ENCODE measurements at regions not wholly inside any gene's neighbourhood (a gene's known extent, or its start where the extent isn't known, plus 50 kb on each side); places are given as distances from the start of the nearest gene placed in this dataset.

- Mint-ChIP-seq H3K4me1 (no peaks in the 10 kb centered on the region), H3K27ac (ENCODE audit: low read depth) (no peak overlapping the region), H3K9me3 (peaks cover 16% of the 10 kb centered on the region), H3K4me3 (no peak overlapping the region), H3K36me3 (ENCODE audit: insufficient read depth) (no peaks in the 10 kb centered on the region), H3K27me3 (peaks cover 11% of the 10 kb centered on the region)
- DNase-seq (ENCODE audit: low spot score in 2 of 2) (no peak), ATAC-seq (replicated peaks; ENCODE audit: extremely low read depth, poor library complexity, severe bottlenecking) (no peak)
These were observed 152.7 kb downstream of the SHOX2 start for GRCh38 chr3:157953565-157953964.

GRCh38 chr3:157948605-157949383, 157.4 kb downstream of the SHOX2 start:
- Mint-ChIP-seq H3K4me3 (no peak overlapping the region), H3K4me1 (no peaks in the 10 kb centered on the region), H3K36me3 (ENCODE audit: insufficient read depth) (no peaks in the 10 kb centered on the region), H3K27me3 (peaks cover 16% of the 10 kb centered on the region), H3K27ac (ENCODE audit: low read depth) (no peak overlapping the region), H3K9me3 (peaks cover 15% of the 10 kb centered on the region)
- ATAC-seq (replicated peaks; ENCODE audit: extremely low read depth, poor library complexity, severe bottlenecking) = no peak
- DNase-seq (ENCODE audit: low spot score in 2 of 2) = no peak

- Mint-ChIP-seq H3K4me3 (no peak overlapping the region), H3K4me1 (no peaks in the 10 kb centered on the region), H3K27ac (ENCODE audit: low read depth) (no peak overlapping the region), H3K9me3 (no peaks in the 10 kb centered on the region), H3K27me3 (no peaks in the 10 kb centered on the region), H3K36me3 (ENCODE audit: insufficient read depth) (no peaks in the 10 kb centered on the region)
- ATAC-seq (replicated peaks; ENCODE audit: extremely low read depth, poor library complexity, severe bottlenecking) (no peak), DNase-seq (ENCODE audit: low spot score in 2 of 2) (no peak)
These were observed 167.1 kb downstream of the SHOX2 start for GRCh38 chr3:157939166-157939565.

GRCh38 chr3:157938154-157938779, 168.0 kb downstream of the SHOX2 start:
- no peak overlapping the region for H3K27ac Mint-ChIP-seq (ENCODE audit: low read depth)
- no peak overlapping the region for H3K4me3 Mint-ChIP-seq
- no peaks in the 10 kb centered on the region for H3K9me3 Mint-ChIP-seq
- DNase-seq (ENCODE audit: low spot score in 2 of 2) (no peak), ATAC-seq (replicated peaks; ENCODE audit: extremely low read depth, poor library complexity, severe bottlenecking) (no peak)
- H3K4me1 Mint-ChIP-seq = no peaks in the 10 kb centered on the region
- no peaks in the 10 kb centered on the region for H3K36me3 Mint-ChIP-seq (ENCODE audit: insufficient read depth)
- no peaks in the 10 kb centered on the region for H3K27me3 Mint-ChIP-seq

- no peak overlapping the region for H3K4me3 Mint-ChIP-seq
- H3K27me3 Mint-ChIP-seq = no peaks in the 10 kb centered on the region
- no peak overlapping the region for H3K27ac Mint-ChIP-seq (ENCODE audit: low read depth)
- DNase-seq (ENCODE audit: low spot score in 2 of 2) (no peak), ATAC-seq (replicated peaks; ENCODE audit: extremely low read depth, poor library complexity, severe bottlenecking) (no peak)
- no peaks in the 10 kb centered on the region for H3K9me3 Mint-ChIP-seq
- H3K36me3 Mint-ChIP-seq (ENCODE audit: insufficient read depth) = no peaks in the 10 kb centered on the region
- no peaks in the 10 kb centered on the region for H3K4me1 Mint-ChIP-seq
These were observed 174.7 kb downstream of the SHOX2 start for GRCh38 chr3:157931517-157931916.

GRCh38 chr3:157930000-157930780, 176.0 kb downstream of the SHOX2 start:
- DNase-seq (ENCODE audit: low spot score in 2 of 2) (no peak), ATAC-seq (replicated peaks; ENCODE audit: extremely low read depth, poor library complexity, severe bottlenecking) (no peak)
- Mint-ChIP-seq H3K27me3 (no peaks in the 10 kb centered on the region), H3K4me1 (no peaks in the 10 kb centered on the region), H3K4me3 (no peak overlapping the region), H3K9me3 (no peaks in the 10 kb centered on the region), H3K27ac (ENCODE audit: low read depth) (no peak overlapping the region), H3K36me3 (ENCODE audit: insufficient read depth) (no peaks in the 10 kb centered on the region)

GRCh38 chr3:157926822-157927221, 179.4 kb downstream of the SHOX2 start:
- Mint-ChIP-seq H3K27me3 (no peaks in the 10 kb centered on the region), H3K4me3 (no peak overlapping the region), H3K36me3 (ENCODE audit: insufficient read depth) (no peaks in the 10 kb centered on the region), H3K9me3 (no peaks in the 10 kb centered on the region), H3K27ac (ENCODE audit: low read depth) (no peak overlapping the region), H3K4me1 (no peaks in the 10 kb centered on the region)
- ATAC-seq (replicated peaks; ENCODE audit: extremely low read depth, poor library complexity, severe bottlenecking) (no peak), DNase-seq (ENCODE audit: low spot score in 2 of 2) (no peak)

GRCh38 chr3:157922614-157923013, 183.6 kb downstream of the SHOX2 start:
- H3K9me3 Mint-ChIP-seq = peaks cover 4% of the 10 kb centered on the region
- no peak overlapping the region for H3K27ac Mint-ChIP-seq (ENCODE audit: low read depth)
- no peaks in the 10 kb centered on the region for H3K4me1 Mint-ChIP-seq
- DNase-seq (ENCODE audit: low spot score in 2 of 2) = no peak
- ATAC-seq (replicated peaks; ENCODE audit: extremely low read depth, poor library complexity, severe bottlenecking) = no peak
- H3K4me3 Mint-ChIP-seq = no peak overlapping the region
- H3K27me3 Mint-ChIP-seq = peaks cover 8% of the 10 kb centered on the region
- H3K36me3 Mint-ChIP-seq (ENCODE audit: insufficient read depth) = peaks cover 2% of the 10 kb centered on the region

GRCh38 chr3:157921811-157922210, 184.4 kb downstream of the SHOX2 start:
- Mint-ChIP-seq H3K4me1 (no peaks in the 10 kb centered on the region), H3K9me3 (peaks cover 4% of the 10 kb centered on the region), H3K36me3 (ENCODE audit: insufficient read depth) (peaks cover 2% of the 10 kb centered on the region), H3K27ac (ENCODE audit: low read depth) (no peak overlapping the region), H3K4me3 (no peak overlapping the region), H3K27me3 (peaks cover 8% of the 10 kb centered on the region)
- DNase-seq (ENCODE audit: low spot score in 2 of 2) (no peak), ATAC-seq (replicated peaks; ENCODE audit: extremely low read depth, poor library complexity, severe bottlenecking) (no peak)

GRCh38 chr3:157920822-157921700, 185.2 kb downstream of the SHOX2 start:
- Mint-ChIP-seq H3K27ac (ENCODE audit: low read depth) (no peak overlapping the region), H3K27me3 (peaks cover 8% of the 10 kb centered on the region), H3K9me3 (peaks cover 4% of the 10 kb centered on the region), H3K4me1 (no peaks in the 10 kb centered on the region), H3K4me3 (no peak overlapping the region), H3K36me3 (ENCODE audit: insufficient read depth) (peaks cover 2% of the 10 kb centered on the region)
- DNase-seq (ENCODE audit: low spot score in 2 of 2) = no peak
- ATAC-seq (replicated peaks; ENCODE audit: extremely low read depth, poor library complexity, severe bottlenecking) = no peak

GRCh38 chr3:157919319-157919887, 186.8 kb downstream of the SHOX2 start:
- Mint-ChIP-seq H3K27me3 (peaks cover 8% of the 10 kb centered on the region), H3K9me3 (peaks cover 4% of the 10 kb centered on the region), H3K4me1 (no peaks in the 10 kb centered on the region), H3K4me3 (no peak overlapping the region), H3K36me3 (ENCODE audit: insufficient read depth) (peaks cover 2% of the 10 kb centered on the region), H3K27ac (ENCODE audit: low read depth) (no peak overlapping the region)
- DNase-seq (ENCODE audit: low spot score in 2 of 2) (no peak), ATAC-seq (replicated peaks; ENCODE audit: extremely low read depth, poor library complexity, severe bottlenecking) (no peak)

GRCh38 chr3:157918402-157918801, 187.8 kb downstream of the SHOX2 start:
- Mint-ChIP-seq H3K4me1 (no peaks in the 10 kb centered on the region), H3K27me3 (peaks cover 8% of the 10 kb centered on the region), H3K9me3 (peaks cover 4% of the 10 kb centered on the region), H3K36me3 (ENCODE audit: insufficient read depth) (peaks cover 2% of the 10 kb centered on the region), H3K4me3 (no peak overlapping the region), H3K27ac (ENCODE audit: low read depth) (no peak overlapping the region)
- ATAC-seq (replicated peaks; ENCODE audit: extremely low read depth, poor library complexity, severe bottlenecking) (no peak), DNase-seq (ENCODE audit: low spot score in 2 of 2) (no peak)

Data from central memory CD8-positive, alpha-beta T cell (primary cell).